Vagina (tissue), 2 donors: ENCODE measurements at regions not wholly inside any gene's neighbourhood (a gene's known extent, or its start where the extent isn't known, plus 50 kb on each side); places are given as distances from the start of the nearest gene placed in this dataset.

Source experiments
- DNase-seq, 2 donors: peaks; one replicate each; pipeline ENCODE4 v3.0.0-alpha.2; 2017; ENCODE audit errors: extremely low spot score in 2 of 2
- H3K27ac ChIP-seq: fragments of 200-600 bp; sonication (generic); one replicate; pipeline ENCODE4 v1.5.1; 2019
- H3K27me3 ChIP-seq: fragments of 200-600 bp; sonication (generic); one replicate; pipeline ENCODE4 v1.5.1; 2019
- H3K36me3 ChIP-seq, 2 donors: fragments of 200-600 bp; sonication (generic); one replicate each; pipeline ENCODE4 v1.5.1; 2017 to 2019
- H3K4me1 ChIP-seq: fragments of 200-600 bp; sonication (generic); one replicate; pipeline ENCODE4 v1.5.1; 2019
- H3K4me3 ChIP-seq, 2 donors: fragments of 200-600 bp; sonication (generic); 1 replicate in 1 of 2; 2 replicates in 1 of 2; pipeline ENCODE4 v1.5.1; 2016 to 2019
- H3K9me3 ChIP-seq: fragments of 200-600 bp; sonication (generic); one replicate; pipeline ENCODE4 v1.5.1; 2019
- POLR2A ChIP-seq, 2 donors: fragments of 450-650 bp; IDR thresholded peaks; one replicate each; pipeline ENCODE4 v1.6.1; 2017; ENCODE audit warnings: antibody characterized with exemption in 2 of 2, mild to moderate bottlenecking in 2 of 2, moderate library complexity in 2 of 2
- POLR2AphosphoS5 ChIP-seq, 2 donors: sonication (generic); formaldehyde crosslinking; IDR thresholded peaks; one replicate each; pipeline ENCODE4 v1.9.0; 2017; ENCODE audit warnings: antibody characterized with exemption in 2 of 2, mild to moderate bottlenecking in 2 of 2, low read depth in 1 of 2; ENCODE audit not compliant: insufficient read depth in 1 of 2
- intact Hi-C: fragments of 100-400 bp; cut with DNase I; formaldehyde crosslinking; loops from one replicate; pipeline ENCODE4 v1.15.1; 2023
- TF ChIP-seq, protein P1 (sequence below), 3 experiments: fragments of 450-650 bp in 2 of 3; fragments of 200-600 bp in 1 of 3; sonication (generic) in 1 of 3; IDR thresholded peaks; one replicate each; pipeline ENCODE4 v1.5.1; 2017 to 2019; ENCODE audit warnings: antibody characterized with exemption in 3 of 3, mild to moderate bottlenecking in 2 of 3, moderate library complexity in 2 of 3

DNA sequence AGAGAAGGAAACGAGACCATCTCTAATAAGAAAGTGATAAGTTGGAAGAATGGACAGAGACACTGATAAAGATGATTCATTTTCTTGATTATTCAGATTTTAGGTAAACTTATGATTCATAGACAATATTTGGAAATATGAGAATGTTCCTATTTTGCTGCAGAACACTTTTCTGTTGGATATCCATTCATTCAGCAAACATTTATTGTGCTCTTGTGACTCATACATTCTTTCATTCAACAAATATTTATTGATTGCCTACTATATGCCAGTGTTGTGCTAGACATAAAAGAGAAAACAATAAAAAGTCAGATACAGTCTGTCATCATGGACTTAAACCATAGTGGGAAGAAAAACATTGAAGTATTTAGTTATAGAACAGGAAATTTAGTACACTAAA is 1232.0 kb downstream of the STIM2 start:
- no peak overlapping the region for H3K27ac ChIP-seq
- TF ChIP-seq POLR2AphosphoS5 (IDR thresholded peaks at IDR 0.05; ENCODE audit: insufficient read depth in 1 of 2, low read depth in 1 of 2), result no peak
- TF ChIP-seq, protein P1, sequence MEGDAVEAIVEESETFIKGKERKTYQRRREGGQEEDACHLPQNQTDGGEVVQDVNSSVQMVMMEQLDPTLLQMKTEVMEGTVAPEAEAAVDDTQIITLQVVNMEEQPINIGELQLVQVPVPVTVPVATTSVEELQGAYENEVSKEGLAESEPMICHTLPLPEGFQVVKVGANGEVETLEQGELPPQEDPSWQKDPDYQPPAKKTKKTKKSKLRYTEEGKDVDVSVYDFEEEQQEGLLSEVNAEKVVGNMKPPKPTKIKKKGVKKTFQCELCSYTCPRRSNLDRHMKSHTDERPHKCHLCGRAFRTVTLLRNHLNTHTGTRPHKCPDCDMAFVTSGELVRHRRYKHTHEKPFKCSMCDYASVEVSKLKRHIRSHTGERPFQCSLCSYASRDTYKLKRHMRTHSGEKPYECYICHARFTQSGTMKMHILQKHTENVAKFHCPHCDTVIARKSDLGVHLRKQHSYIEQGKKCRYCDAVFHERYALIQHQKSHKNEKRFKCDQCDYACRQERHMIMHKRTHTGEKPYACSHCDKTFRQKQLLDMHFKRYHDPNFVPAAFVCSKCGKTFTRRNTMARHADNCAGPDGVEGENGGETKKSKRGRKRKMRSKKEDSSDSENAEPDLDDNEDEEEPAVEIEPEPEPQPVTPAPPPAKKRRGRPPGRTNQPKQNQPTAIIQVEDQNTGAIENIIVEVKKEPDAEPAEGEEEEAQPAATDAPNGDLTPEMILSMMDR (IDR thresholded peaks at IDR 0.05), result no peak
- no peak for TF ChIP-seq POLR2A (IDR thresholded peaks at IDR 0.05)
- H3K4me3 ChIP-seq, result no peak overlapping the region
- H3K27me3 ChIP-seq, result no peaks in the 10 kb centered on the region
- H3K9me3 ChIP-seq, result no peaks in the 10 kb centered on the region
- no peak for DNase-seq
- intact Hi-C loops, result no loop called here
- no peaks in the 10 kb centered on the region for H3K36me3 ChIP-seq
- no peaks in the 10 kb centered on the region for H3K4me1 ChIP-seq

DNA sequence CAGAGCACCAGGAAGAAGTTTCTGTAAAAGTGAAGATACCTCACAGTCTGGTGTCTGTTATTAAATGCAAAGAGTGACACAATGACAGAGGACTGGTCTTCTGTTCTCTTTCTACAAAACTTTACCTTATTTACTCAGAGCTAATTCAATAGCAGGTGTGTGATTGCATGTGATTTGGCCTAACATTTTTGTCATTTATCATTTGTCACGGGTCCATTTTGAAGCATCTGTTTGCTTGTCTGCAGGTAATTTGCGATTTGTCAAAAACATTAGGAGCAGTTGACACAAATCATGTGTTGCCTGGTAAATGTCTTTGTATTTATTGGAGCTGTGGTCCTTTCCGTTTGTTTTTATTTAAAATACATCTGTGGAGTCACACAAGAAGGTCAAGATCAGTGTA is 1232.4 kb downstream of the STIM2 start:
- intact Hi-C loops, result no loop called here
- H3K27me3 ChIP-seq, result no peaks in the 10 kb centered on the region

DNA sequence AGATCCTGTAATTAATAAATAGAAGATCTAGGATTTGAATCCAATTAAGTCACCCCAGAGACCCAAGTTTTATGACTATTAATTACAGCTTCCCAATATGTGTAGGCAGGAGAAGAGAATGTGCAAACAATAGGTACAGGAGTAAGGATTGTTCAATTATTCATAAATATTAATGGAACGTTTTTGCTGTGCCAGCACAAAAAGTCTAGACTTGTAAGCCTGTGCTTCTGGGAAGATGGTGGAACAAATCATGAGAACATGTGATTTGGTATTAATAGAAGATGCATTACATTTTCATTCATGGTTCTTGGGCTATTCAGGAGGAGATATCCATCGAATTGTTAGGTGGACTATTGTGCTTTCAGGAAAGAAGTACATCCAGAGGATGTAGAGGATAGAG is 1240.9 kb downstream of the STIM2 start:
- DNase-seq, result no peak
- Histone ChIP-seq H3K4me3 (no peak overlapping the region), H3K27me3 (no peaks in the 10 kb centered on the region), H3K9me3 (no peaks in the 10 kb centered on the region), H3K36me3 (no peaks in the 10 kb centered on the region), H3K4me1 (no peaks in the 10 kb centered on the region), H3K27ac (no peak overlapping the region)
- intact Hi-C loops, result no loop called here
- no peak for TF ChIP-seq POLR2AphosphoS5 (IDR thresholded peaks at IDR 0.05; ENCODE audit: insufficient read depth in 1 of 2, low read depth in 1 of 2)
- TF ChIP-seq, protein P1 (IDR thresholded peaks at IDR 0.05), result no peak
- TF ChIP-seq POLR2A (IDR thresholded peaks at IDR 0.05), result no peak

More for the DNA sequence above, 1232.4 kb downstream of the STIM2 start:
- DNase-seq, result no peak
- Histone ChIP-seq H3K36me3 (no peaks in the 10 kb centered on the region), H3K4me1 (no peaks in the 10 kb centered on the region), H3K27ac (no peak overlapping the region), H3K9me3 (no peaks in the 10 kb centered on the region), H3K4me3 (no peak overlapping the region)
- TF ChIP-seq POLR2AphosphoS5 (IDR thresholded peaks at IDR 0.05; ENCODE audit: insufficient read depth in 1 of 2, low read depth in 1 of 2) (no peak), POLR2A (IDR thresholded peaks at IDR 0.05) (no peak)
- TF ChIP-seq, protein P1 (IDR thresholded peaks at IDR 0.05), result no peak

DNA sequence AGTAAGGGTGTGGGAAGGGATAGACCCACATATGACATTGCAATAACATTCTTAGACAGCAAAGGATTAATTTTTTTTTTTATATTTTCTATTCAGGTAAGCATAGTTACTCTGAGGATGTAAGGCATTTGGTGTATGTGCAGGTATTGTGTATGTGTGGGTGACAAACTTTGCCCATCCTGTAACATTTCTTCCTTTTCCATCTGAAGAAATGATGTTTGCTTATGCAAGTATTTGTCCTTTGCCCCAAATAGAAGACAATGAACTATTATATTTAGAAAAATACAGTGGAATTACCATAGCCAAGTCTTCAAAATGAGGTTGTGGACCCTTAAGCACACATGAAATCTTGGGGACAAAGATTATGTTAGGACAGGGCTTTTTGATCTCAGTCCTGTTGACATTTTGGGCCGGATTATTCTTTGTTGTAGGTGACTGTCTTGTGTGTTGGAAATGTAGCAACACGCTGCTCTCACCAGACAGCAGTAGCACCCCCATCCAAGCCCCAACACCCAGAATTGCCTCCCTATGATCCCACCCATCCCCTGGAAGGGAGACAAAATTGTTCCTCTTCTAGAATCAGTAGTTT is 1244.7 kb downstream of the STIM2 start:
- DNase-seq, result no peak
- no peaks in the 10 kb centered on the region for H3K36me3 ChIP-seq
- H3K4me1 ChIP-seq, result no peaks in the 10 kb centered on the region
- intact Hi-C loops, result no loop called here
- H3K9me3 ChIP-seq, result no peaks in the 10 kb centered on the region
- TF ChIP-seq POLR2AphosphoS5 (IDR thresholded peaks at IDR 0.05; ENCODE audit: insufficient read depth in 1 of 2, low read depth in 1 of 2) (no peak), POLR2A (IDR thresholded peaks at IDR 0.05) (no peak)
- TF ChIP-seq, protein P1 (IDR thresholded peaks at IDR 0.05), result no peak
- no peak overlapping the region for H3K27ac ChIP-seq
- no peaks in the 10 kb centered on the region for H3K27me3 ChIP-seq
- no peak overlapping the region for H3K4me3 ChIP-seq

DNA sequence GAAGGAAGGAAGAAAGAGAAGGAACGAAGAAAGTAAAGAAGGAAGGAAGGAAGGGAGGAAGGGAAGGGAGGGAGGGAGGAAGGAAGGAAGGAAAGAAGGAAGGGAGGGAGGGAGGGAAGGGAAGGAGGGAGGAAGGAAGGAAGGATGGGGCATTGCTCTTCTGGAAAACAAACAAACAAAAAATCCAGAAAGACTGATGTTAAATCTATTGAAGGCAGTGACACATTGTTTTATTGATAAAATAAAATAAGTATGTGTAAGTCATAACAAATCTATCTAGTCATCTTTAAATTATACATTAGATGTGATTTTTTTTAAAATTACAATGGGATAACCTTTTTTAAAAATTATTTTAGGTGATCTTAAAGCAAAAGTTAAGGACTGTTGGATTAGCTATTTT is 1245.5 kb downstream of the STIM2 start:
- H3K27ac ChIP-seq, result no peak overlapping the region
- H3K9me3 ChIP-seq, result no peaks in the 10 kb centered on the region
- TF ChIP-seq POLR2A (IDR thresholded peaks at IDR 0.05), result no peak
- TF ChIP-seq, protein P1 (IDR thresholded peaks at IDR 0.05), result no peak
- TF ChIP-seq POLR2AphosphoS5 (IDR thresholded peaks at IDR 0.05; ENCODE audit: insufficient read depth in 1 of 2, low read depth in 1 of 2), result no peak
- H3K4me3 ChIP-seq, result no peak overlapping the region
- no peaks in the 10 kb centered on the region for H3K4me1 ChIP-seq
- no peak for DNase-seq
- H3K36me3 ChIP-seq, result no peaks in the 10 kb centered on the region
- intact Hi-C loops, result no loop called here
- H3K27me3 ChIP-seq, result no peaks in the 10 kb centered on the region
